NCI-H2227 (cell line): ENCODE measurements at regions not wholly inside any gene's neighbourhood (a gene's known extent, or its start where the extent isn't known, plus 50 kb on each side); places are given as distances from the start of the nearest gene placed in this dataset.

Experiments used
- DNase-seq: peaks from one replicate; lab custom pipeline; 2025; ENCODE audit not compliant: unreplicated experiment; lab: John Stamatoyannopoulos, UW

DNA sequence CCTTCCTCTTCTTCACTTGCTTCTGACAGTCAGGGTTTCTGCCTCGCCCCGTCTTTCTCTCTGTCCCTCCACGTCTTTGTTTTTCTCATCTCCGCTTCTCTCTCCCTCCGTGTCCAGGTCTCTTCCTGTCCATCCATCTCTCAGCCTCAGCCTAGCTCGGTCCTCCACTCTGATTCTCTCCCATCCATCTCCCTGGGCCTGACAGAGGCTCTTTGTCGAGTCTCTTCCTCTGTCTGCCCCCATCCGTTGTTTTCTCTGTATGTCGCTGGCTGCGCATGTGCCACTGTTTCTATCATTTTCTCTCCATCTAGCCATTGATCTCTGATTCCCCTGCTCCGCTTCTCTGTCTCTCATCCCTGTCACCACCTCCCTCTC, 328.9 kb upstream of the TBX3 start:
- DNase-seq: no peak

DNA sequence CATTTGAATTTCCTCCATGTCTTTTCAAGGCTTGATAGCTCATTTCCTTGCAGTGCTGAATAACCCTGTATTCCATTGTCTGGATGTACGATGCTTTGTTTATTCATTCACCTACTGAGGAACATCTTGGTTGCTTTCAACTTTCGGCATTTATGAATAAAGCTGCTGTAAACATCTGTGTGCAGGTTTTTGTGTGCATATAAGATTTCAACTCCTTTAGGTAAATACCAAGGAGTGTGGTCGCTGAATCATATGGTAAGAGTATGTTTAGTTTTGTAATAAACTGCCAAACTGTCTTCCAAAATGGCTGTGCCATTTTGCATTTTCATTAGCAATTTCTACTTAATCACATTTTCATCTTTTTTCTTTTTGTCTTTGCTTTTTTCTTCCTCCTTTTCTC, 327.7 kb upstream of the TBX3 start:
- no peak for DNase-seq

DNA sequence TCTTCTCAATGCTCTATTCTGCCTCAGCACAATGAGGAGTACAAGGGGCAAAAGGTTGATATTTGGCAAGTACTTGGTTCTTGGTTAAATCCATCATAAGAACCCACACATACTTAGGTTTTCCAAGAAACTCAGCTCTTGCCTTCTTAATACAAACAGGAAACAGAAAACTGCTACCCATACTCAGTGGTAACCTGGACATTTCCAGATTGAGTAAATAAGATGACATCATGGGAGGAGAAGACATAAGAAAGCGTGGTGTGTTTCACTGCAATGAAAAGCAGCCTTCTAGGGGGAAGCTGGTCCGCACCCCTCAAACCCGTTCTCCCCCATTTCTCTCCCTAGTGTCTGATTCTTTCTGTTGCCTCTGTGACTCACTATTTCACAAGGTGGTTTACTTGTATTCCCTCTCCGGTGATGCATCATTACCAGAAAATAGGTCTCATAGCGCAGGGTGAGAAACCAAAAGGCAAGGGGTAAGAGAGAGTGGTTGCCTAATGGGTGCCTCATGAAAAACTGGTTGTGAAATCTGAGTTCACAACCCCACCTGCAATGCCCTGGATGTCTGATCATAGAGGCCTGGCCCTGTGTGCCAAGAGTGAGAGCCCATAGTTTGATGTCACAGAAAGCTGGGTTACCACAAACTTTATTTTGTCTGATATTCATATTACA, 326.5 kb upstream of the TBX3 start:
- DNase-seq: no peak

DNA sequence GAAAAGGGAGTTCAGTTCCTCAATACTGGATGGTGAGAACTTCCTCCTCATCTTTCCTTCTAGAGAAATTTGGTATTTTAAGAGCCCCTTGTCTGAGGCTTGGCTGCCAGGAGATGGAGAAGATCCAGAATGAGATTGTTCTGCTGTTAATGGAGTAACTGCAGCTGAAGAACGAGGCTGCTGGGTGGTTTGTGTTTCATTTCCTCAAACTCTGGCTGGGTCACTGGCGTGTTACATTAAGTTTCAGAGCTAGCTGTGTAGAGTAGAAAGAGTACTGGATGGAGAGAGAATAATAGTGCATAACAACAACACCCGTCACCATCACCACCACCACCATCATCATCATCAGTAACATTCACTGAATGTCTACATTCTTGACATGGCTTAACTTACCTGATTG, 325.0 kb upstream of the TBX3 start:
- DNase-seq: no peak

DNA sequence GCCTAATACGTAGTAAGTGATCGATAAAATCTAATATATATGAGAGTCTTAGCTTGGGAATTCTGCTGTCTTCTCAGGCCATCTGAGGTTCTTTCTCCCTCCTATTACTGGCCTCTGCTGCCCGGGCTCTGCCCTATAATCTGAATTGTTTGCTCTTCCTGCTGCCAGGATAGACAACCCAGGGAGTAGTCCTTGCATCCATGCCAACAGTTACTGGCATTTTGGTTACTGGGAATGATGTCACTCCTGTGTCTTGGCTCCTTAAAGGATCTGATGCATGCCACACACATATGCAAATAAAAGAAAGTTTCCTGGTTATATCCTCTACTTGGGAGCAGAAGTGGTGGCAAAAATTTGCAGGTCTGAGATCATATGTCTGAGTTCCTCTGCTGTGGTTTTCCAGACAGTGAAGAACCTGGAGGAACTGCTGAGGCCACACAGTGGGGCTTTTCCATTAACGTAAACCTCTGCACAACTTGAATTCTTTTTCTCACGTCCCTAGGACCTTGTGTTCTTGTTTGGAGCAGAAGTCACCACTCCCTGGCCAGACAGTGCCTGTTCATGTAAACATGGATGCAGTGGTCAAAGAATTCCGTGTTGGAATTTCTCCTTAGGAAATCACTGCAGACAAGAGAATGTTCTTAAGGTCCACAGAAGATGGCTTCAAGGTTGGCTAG, 320.6 kb upstream of the TBX3 start:
- no peak for DNase-seq

DNA sequence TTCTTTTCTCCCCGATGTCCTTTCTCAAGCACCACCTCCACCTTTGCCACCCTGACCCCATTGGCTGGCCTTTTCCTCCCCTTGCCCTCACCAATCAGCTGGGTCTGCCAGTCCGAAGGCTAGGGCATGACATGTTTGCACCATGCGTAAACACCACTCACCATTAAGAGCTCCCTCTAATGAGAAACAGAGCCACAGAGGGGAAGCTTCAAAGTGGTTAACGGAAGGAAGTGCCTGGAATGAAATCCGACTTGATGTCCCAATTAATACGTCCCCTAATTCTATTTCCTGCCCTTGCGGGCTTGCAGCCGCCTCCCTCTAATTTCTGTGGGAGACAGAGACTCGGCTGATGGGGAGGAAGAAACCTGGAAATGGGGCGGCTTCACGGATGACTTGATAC, 318.5 kb upstream of the TBX3 start:
- DNase-seq: no peak

DNA sequence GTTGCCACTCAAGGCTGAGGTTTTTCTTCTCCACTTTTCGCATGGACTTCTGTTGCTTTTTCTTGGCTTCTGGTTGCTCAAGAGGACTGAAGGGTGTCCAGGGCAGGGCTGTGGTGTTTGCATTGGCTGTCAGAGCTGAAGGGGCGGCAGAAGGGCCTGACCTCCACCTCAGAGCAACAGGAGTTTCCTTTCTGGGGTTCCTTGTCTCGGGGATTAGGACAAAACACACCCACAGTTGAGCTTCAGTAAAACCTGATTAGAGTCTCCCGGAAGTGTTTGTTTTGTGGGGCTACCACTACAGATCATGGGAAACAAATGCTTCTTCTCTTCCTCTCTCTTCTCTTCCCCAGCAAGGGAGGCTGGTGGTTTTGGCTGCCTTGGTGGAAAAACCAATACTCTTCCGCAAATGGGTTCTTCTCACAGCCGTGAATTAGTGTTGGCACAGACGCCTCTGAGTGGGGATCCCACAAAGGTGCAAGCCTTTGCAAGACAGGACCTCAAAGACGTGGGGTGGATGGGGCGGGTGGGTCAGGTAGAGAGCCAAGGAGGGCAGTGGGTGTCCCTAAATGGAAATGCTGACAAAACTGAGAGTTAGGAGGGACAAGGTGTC, 317.7 kb upstream of the TBX3 start:
- no peak for DNase-seq

DNA sequence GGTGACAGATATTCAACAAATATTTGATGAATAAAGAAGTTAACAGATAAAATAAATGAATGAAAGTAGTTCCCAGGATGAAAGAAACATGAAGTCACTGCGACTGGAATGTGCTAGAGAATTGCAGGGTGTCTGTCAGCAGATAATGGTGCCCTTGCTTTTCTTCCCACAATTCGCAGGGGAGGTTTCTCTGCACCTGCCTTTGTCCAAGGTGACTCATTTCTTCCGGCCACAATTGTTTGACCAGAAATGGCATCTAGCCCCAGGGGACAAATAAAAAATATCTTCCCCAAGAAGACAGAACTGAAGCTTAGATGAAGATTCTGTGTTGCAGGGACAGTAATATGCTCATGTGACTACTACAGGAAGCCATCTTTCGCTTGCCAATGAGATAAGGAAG, 316.1 kb upstream of the TBX3 start:
- DNase-seq: no peak

DNA sequence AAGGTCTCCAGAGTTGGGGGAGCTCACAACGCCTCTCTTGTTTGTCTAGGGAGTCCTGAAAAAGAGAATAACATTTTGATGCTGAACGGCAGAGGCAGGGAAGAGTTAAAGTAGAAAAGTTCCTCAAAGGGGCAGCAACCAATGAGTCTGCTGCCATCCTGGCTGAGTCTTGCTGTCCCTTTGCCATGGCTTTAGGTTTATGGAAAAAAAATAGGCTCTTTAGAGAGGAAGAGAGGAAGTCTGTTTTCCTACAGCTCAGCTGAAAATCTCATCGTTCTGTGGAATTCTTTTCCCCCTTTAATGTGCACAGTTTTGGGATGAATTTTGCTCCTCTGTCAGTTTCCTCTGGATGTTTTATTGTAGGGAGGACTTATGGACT, 314.8 kb upstream of the TBX3 start:
- no peak for DNase-seq

DNA sequence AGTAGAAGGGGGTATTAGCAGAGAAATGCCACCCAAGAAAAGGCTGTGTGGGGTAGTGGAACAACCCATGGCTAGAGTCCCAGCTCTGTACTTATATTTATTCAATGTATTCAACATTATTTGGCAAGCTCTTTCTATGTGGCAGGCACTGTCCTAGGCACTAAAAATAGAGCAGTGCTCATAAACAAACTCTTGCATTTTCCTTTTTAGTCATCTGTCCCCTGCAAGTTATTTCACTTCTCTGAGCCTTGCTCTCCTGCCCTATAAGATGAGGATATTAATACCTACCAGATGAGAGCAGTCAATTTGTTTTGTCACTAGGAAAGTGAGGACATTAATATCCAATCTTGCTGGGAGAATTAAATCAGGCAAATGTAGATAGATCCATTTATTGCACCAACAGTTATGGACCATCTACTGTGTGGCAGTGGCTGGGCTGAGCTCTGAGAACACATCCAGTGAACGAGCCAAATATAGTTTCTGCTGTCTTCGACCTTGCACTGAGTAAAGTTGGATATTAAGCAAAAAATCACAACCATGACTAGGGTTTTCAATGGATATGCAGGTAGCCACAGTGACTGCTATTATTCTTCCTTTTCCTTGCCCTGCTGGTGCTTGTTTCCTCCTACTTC, 314.3 kb upstream of the TBX3 start:
- DNase-seq: no peak

DNA sequence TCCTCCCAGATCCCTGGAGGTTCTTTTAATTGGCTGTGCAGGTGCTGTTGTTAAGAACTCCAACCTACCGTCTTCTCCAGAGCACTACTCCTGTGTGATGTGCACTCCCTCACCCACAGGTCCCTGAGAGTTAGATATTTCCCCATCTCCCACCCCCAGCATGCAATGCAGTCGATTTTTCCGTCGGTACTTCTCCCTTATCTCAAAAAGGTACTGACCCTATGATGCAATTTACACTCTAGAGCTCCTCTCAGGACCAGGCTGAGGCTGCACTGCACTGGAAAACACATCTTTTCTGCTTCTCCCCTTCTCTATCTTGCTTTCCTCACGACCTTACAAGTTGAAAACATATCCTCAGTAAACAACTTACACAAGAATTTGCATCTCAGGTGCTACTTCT, 312.4 kb upstream of the TBX3 start:
- DNase-seq: no peak

DNA sequence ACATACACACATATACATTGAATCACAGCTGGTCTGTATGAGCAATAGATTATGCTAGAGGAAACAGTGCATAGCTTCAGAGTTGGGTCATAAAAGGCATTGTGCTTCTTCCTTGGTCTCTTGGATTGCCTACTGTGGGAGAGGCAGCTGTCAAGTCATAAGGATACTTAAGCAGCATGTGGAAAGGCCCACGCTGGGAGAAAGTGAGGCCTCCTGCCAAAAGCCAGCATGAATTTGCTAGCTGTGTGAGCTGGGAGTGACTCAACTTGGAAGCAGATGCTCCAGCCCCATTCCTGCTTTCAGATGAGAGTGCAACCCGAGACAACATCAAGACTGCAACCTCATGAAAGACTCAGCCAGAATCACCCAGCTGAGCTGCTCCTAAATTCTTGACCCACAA, 311.9 kb upstream of the TBX3 start:
- no peak for DNase-seq

DNA sequence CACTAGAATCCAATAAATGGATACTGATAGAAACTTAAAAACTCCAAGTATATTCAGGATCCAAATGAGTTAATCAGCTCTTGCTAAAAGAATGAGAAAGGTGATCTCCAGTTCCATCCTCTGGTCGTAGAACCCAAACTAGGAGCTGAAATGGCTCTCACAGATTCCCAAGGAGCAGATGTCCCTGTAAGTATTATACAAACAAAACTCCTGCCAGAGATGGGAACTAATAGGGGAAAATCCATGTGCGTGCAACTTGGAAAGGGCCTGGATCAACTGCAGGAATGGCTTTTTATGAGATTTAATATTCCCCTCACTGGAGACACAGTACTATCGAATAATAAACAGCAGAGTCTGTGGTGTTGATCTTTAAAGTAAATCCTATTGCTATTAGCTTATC, 309.2 kb upstream of the TBX3 start:
- no peak for DNase-seq

DNA sequence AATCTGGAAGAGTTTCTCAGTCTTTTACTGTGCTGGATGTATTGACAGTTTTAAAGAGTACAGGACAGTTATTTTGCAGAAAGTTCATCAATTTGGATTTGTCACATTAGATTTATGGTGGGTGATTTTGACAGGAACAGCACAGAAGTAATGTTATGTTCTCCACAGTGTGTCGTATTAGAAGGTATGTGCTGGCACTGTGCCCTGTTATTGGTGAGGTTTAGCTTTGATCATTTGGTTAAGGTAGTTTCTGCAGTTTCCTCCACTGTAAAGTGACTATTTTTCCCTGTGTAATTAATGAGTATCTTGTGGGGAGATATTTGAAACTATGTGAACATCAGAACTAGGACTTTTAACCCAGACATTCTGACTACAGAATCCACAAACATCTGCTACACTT, 308.5 kb upstream of the TBX3 start:
- no peak for DNase-seq

DNA sequence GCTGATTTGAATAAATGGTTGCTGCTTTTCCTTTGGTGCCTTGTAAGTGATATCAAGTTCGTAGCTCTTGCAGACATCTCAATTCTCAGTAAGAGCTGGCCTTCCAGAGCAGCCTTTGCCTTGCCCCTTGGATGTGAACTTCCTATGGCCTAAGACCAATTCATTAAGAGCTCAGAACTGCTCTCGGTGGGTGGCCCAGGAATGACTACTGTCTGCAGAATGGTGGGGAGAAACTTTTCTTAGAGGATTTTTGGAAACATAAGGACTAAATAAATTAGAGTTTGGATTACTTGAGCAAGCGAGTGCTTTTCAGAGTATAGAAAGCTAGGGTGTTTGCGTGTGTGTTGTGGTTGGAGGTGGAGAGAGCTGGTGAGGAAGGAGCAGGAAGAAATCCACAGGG, 306.4 kb upstream of the TBX3 start:
- DNase-seq: no peak

DNA sequence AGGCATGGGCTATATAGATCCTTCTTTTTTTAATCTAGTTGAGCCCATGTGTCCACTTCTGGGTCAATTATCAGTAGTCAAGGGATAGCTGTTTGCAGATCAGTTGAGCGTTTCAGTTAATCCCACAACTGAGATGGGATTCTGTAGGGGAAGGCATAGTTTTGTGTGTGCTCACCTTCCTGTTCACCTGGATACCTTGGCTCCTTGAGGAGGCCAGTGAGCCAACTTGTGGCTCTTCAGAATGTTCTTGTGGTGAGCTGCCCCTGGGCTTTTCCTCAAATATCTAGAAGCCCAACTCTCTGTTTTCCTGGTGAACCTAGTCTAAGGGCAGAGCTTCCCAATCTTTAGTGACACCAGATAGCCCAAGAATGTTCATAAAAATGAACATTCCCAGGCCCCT, 302.9 kb upstream of the TBX3 start:
- DNase-seq: no peak

DNA sequence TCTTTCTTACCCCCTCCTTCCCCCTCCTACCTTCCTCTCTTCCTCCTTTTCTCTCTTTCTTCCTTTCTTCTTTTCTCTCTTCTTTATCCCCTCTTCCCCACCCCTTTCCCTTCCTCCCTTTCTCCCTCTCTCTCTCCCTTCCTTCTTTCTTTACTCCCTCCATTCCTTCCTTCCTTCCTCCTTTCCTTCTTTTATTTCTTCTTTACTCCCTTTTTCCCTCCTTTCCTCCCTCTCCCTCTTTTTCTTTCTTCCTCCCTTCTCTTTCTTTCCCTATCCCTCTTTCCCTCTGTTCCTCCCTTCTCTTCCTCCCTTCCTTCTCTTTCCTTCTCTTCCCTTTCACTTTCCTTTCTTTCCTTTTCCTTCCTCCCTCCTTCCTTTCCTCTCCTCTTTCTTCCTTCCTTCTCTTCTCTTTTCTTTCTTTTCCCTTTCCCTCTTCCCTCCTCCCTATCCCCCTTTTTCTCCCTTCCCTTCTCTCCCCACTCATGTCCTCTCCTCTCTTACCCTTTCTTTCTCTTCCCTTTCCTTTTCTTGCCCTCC, 302.3 kb upstream of the TBX3 start:
- DNase-seq: no peak

DNA sequence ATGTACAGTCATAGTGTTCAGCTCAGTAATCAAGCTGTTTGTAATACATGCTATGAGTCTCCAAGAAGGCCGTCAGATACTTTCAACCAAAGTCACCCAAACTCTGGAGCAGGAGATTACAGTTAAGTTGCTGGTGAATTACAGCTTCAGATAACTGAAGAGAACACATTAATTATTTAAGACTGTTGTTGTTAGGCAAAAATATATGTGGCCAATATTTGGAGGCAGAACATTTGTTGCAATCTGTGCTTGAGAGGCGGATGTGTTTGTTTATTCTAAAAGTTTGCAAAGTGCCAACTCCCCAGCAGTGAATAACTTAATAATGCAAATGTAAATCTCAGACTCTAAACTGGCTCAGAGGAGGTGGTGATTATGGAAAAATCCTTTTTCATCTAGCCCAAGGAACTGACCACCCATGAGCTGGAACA, 300.7 kb upstream of the TBX3 start:
- no peak for DNase-seq

DNA sequence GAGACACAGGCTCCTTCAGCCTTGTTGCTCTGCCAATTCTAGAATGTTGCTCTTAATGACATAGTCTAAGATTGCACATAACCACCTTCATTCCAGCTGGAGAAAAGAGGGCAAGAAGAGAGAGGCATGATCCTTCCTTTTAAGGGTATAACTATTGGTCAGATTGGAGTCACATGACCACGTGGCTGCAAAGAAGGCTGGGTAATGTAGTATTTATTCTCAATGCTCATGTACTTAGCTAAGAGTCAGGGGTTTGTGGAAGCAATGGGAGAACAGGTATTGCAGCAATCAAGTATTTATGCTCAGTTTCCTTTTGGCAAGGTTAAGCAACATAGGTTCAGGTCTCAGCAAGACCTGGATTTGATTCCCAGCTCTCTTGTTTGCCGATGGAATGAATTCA, 298.8 kb upstream of the TBX3 start:
- DNase-seq: no peak

DNA sequence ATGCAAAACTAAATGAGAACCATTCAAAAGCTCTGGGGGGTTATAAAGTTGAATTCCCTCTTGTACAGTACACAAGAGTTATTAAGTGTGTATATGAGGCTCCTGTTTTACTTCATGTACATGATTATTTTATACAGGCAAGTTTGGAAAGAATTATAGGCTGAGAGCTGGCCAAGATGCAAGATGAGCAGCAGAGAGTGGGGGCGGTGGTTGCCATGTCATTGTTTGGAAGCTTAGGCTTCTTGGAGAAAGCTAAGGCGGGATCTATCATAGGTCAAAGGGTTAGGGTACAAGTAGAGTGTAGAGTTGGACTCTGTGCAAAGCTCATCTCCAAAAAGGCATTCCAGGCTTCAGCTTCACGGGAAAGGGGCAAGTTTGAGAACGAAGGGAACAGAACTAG, 297.1 kb upstream of the TBX3 start:
- no peak for DNase-seq

DNA sequence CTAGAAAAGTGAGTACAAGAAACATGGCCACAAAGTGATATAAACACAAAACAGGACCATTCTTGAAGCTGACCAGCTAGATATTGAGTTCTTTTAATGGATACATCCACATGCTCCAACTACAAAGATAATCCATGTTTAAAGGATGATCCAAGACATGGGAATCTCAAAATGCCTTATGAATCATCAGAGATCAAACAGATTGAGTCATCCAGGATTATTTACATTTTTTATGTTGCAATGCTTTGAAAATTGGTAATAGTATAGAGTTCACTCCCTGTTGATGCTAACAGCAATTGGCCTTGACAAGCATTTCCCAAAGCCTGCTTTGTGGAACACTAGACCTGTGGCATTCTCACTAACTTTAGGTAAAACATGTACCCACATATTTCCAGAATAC, 293.0 kb upstream of the TBX3 start:
- no peak for DNase-seq

DNA sequence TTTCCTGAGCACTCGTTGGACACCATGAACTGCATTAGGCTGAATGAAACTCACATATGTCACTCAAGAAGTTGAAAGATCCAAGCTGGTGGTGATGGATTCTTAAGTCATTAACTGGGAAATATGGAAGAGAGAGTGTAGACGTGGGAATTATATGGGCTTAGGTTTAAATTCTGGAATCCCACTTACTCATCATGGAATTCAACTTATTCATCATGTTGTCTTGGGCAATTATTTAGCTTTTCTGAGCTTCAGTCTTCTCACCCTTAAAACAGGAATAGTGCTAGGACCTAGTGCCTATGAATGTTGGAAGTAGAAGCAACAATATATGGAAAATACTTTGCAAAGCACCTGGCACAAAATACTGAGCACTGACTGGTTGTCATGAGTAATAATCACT, 292.4 kb upstream of the TBX3 start:
- DNase-seq: no peak
